ENCODE measurements at regions not wholly inside any gene's neighbourhood (a gene's known extent, or its start where the extent isn't known, plus 50 kb on each side); places are given as distances from the start of the nearest gene placed in this dataset.

DNA sequence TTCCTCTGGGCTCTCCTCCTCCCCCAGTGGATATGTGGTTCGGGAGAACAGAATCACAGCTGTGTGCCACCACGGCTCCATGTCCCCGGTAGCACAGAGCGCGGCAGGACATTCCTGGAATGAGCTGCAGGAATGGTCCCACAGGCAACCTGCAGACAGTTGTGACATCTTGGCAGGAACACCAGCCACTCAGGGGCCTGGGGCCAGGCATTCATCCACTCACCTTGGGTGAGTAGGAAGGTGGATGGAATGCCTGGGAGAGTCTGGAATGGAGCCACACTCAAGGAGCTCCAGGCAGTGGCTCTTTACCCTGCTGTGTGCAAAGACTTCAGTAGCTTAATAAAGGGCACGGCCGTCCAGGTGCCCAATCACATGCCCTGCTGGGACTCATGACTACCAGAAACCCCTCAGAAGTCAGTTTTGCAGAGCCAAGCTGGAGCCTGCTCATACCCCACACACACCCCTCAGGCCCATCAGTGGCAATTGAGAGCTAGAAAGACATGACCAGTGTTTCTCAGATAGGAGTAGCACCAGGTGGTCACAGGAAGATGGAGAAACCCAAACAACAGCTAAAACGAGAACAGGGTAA is 117.3 kb upstream of the PRR20G start:
- no peak overlapping the region for H3K27ac ChIP-seq (ENCODE audit: low read depth, low read length)
- H3K4me1 ChIP-seq (ENCODE audit: control insufficient read depth, insufficient read depth, low read length), result peaks cover 31% of the 10 kb centered on the region
- H3K9ac ChIP-seq (ENCODE audit: low read length), result no peak overlapping the region

GRCh38 chr3:127404221-127405009 is 116.6 kb upstream of the PRR20G start:
- Histone ChIP-seq H3K27ac (ENCODE audit: low read depth, low read length) (no peak overlapping the region), H3K9me3 (ENCODE audit: control insufficient read depth, insufficient read depth, low read depth, low read length) (peaks cover 4% of the 10 kb centered on the region; the same call in 1 of the 2 replicates), H3K36me3 (ENCODE audit: control insufficient read depth, insufficient read depth, low read length) (no peaks in the 10 kb centered on the region), H3K9ac (ENCODE audit: low read length) (no peak overlapping the region), H3K4me1 (ENCODE audit: control insufficient read depth, insufficient read depth, low read length) (peaks cover 27% of the 10 kb centered on the region; the same call in 1 of the 2 replicates), H3K27me3 (ENCODE audit: control insufficient read depth, insufficient read depth, low read length) (peaks cover 6% of the 10 kb centered on the region), H3K4me3 (ENCODE audit: low read depth, low read length) (no peak overlapping the region)

More for the DNA sequence above, 117.3 kb upstream of the PRR20G start:
- Histone ChIP-seq H3K9me3 (ENCODE audit: control insufficient read depth, insufficient read depth, low read depth, low read length) (no peaks in the 10 kb centered on the region; the same call in 1 of the 2 replicates), H3K4me3 (ENCODE audit: low read depth, low read length) (no peak overlapping the region), H3K36me3 (ENCODE audit: control insufficient read depth, insufficient read depth, low read length) (no peaks in the 10 kb centered on the region), H3K27me3 (ENCODE audit: control insufficient read depth, insufficient read depth, low read length) (peaks cover 12% of the 10 kb centered on the region)

- H3K4me3 ChIP-seq (ENCODE audit: low read depth, low read length), result no peak overlapping the region
- no peak overlapping the region for H3K9ac ChIP-seq (ENCODE audit: low read length)
- H3K9me3 ChIP-seq (ENCODE audit: control insufficient read depth, insufficient read depth, low read depth, low read length), result peaks cover 4% of the 10 kb centered on the region; the same call in 1 of the 2 replicates
- H3K36me3 ChIP-seq (ENCODE audit: control insufficient read depth, insufficient read depth, low read length), result no peaks in the 10 kb centered on the region
- H3K27ac ChIP-seq (ENCODE audit: low read depth, low read length), result no peak overlapping the region
- H3K4me1 ChIP-seq (ENCODE audit: control insufficient read depth, insufficient read depth, low read length), result peaks cover 27% of the 10 kb centered on the region; the same call in 1 of the 2 replicates
- peaks cover 1% of the 10 kb centered on the region for H3K27me3 ChIP-seq (ENCODE audit: control insufficient read depth, insufficient read depth, low read length)
These were observed 115.9 kb upstream of the PRR20G start for GRCh38 chr3:127403795-127404194.

DNA sequence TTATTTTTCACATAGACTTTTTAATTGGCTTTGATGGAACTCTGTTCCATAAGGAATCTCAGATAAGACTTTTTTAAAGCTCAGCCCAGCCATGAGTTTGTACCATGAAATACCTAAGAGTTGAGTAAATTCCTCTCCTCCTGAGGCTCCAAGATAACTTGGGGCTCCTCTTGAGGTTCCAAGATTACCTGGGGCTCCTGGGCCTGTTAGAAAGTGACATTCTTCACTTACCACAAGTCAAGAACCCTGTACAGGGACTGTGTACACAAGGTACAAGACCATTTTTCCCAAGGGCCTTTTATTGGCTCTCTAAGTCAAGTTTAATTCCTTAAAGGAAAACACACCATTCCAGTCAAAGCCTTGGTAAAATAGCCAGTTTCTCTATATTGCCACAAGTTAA is 111.3 kb upstream of the PRR20G start:
- Histone ChIP-seq H3K9me3 (ENCODE audit: control insufficient read depth, insufficient read depth, low read depth, low read length) (peaks cover 4% of the 10 kb centered on the region; the same call in 1 of the 2 replicates), H3K36me3 (ENCODE audit: control insufficient read depth, insufficient read depth, low read length) (no peaks in the 10 kb centered on the region), H3K27me3 (ENCODE audit: control insufficient read depth, insufficient read depth, low read length) (no peaks in the 10 kb centered on the region), H3K4me1 (ENCODE audit: control insufficient read depth, insufficient read depth, low read length) (peaks cover 25% of the 10 kb centered on the region), H3K4me3 (ENCODE audit: low read depth, low read length) (no peak overlapping the region), H3K27ac (ENCODE audit: low read depth, low read length) (no peak overlapping the region), H3K9ac (ENCODE audit: low read length) (no peak overlapping the region)

- H3K9me3 ChIP-seq (ENCODE audit: control insufficient read depth, insufficient read depth, low read depth, low read length), result peaks cover 4% of the 10 kb centered on the region; the same call in 1 of the 2 replicates
- no peak overlapping the region for H3K9ac ChIP-seq (ENCODE audit: low read length)
- H3K4me3 ChIP-seq (ENCODE audit: low read depth, low read length), result peak overlapping the region; percentile 22; the same call in 1 of the 2 replicates
- no peaks in the 10 kb centered on the region for H3K27me3 ChIP-seq (ENCODE audit: control insufficient read depth, insufficient read depth, low read length)
- peaks cover 25% of the 10 kb centered on the region for H3K4me1 ChIP-seq (ENCODE audit: control insufficient read depth, insufficient read depth, low read length)
- no peak overlapping the region for H3K27ac ChIP-seq (ENCODE audit: low read depth, low read length)
- no peaks in the 10 kb centered on the region for H3K36me3 ChIP-seq (ENCODE audit: control insufficient read depth, insufficient read depth, low read length)
These were observed 108.6 kb upstream of the PRR20G start for GRCh38 chr3:127396473-127396872.

- H3K4me3 ChIP-seq (ENCODE audit: low read depth, low read length), result peak overlapping the region; percentile 22; the same call in 1 of the 2 replicates
These were observed 108.0 kb upstream of the PRR20G start for GRCh38 chr3:127395663-127396355.

GRCh38 chr3:127394984-127395662 is 107.3 kb upstream of the PRR20G start:
- Histone ChIP-seq H3K4me1 (ENCODE audit: control insufficient read depth, insufficient read depth, low read length) (peaks cover 25% of the 10 kb centered on the region), H3K9ac (ENCODE audit: low read length) (no peak overlapping the region), H3K27me3 (ENCODE audit: control insufficient read depth, insufficient read depth, low read length) (no peaks in the 10 kb centered on the region), H3K36me3 (ENCODE audit: control insufficient read depth, insufficient read depth, low read length) (no peaks in the 10 kb centered on the region), H3K9me3 (ENCODE audit: control insufficient read depth, insufficient read depth, low read depth, low read length) (peaks cover 4% of the 10 kb centered on the region; the same call in 1 of the 2 replicates), H3K27ac (ENCODE audit: low read depth, low read length) (no peak overlapping the region), H3K4me3 (ENCODE audit: low read depth, low read length) (no peak overlapping the region)

More at GRCh38 chr3:127395663-127396355, 108.0 kb upstream of the PRR20G start:
- Histone ChIP-seq H3K9me3 (ENCODE audit: control insufficient read depth, insufficient read depth, low read depth, low read length) (peaks cover 4% of the 10 kb centered on the region; the same call in 1 of the 2 replicates), H3K36me3 (ENCODE audit: control insufficient read depth, insufficient read depth, low read length) (no peaks in the 10 kb centered on the region), H3K27me3 (ENCODE audit: control insufficient read depth, insufficient read depth, low read length) (no peaks in the 10 kb centered on the region), H3K27ac (ENCODE audit: low read depth, low read length) (no peak overlapping the region), H3K4me1 (ENCODE audit: control insufficient read depth, insufficient read depth, low read length) (peaks cover 25% of the 10 kb centered on the region), H3K9ac (ENCODE audit: low read length) (no peak overlapping the region)

DNA sequence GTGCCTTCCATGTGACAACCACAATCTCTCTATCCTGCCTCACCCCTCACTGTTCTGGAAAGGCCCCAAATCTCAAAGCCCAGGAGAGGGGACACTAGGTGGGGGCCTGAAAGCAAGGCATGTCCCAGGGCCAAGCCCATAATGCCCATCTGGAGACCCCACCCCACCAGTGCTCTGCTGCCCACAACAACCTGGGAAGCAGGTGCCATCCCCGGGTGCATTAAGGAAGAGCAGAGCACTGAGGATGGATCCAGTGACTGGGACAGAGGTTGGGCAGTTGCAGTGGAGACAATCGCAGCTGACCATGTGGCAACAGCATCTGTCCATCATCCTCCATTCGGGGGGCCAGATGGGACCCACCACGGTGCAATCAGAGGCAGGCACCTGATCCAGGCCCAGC is 106.2 kb upstream of the PRR20G start:
- no peak overlapping the region for H3K9ac ChIP-seq (ENCODE audit: low read length)
- H3K27ac ChIP-seq (ENCODE audit: low read depth, low read length), result no peak overlapping the region
- no peaks in the 10 kb centered on the region for H3K9me3 ChIP-seq (ENCODE audit: control insufficient read depth, insufficient read depth, low read depth, low read length)
- H3K27me3 ChIP-seq (ENCODE audit: control insufficient read depth, insufficient read depth, low read length), result no peaks in the 10 kb centered on the region
- H3K4me3 ChIP-seq (ENCODE audit: low read depth, low read length), result no peak overlapping the region
- H3K4me1 ChIP-seq (ENCODE audit: control insufficient read depth, insufficient read depth, low read length), result peaks cover 28% of the 10 kb centered on the region
- H3K36me3 ChIP-seq (ENCODE audit: control insufficient read depth, insufficient read depth, low read length), result no peaks in the 10 kb centered on the region

- Histone ChIP-seq H3K27ac (ENCODE audit: low read depth, low read length) (no peak overlapping the region), H3K4me1 (ENCODE audit: control insufficient read depth, insufficient read depth, low read length) (peaks cover 28% of the 10 kb centered on the region), H3K4me3 (ENCODE audit: low read depth, low read length) (no peak overlapping the region), H3K27me3 (ENCODE audit: control insufficient read depth, insufficient read depth, low read length) (no peaks in the 10 kb centered on the region), H3K9me3 (ENCODE audit: control insufficient read depth, insufficient read depth, low read depth, low read length) (no peaks in the 10 kb centered on the region), H3K36me3 (ENCODE audit: control insufficient read depth, insufficient read depth, low read length) (no peaks in the 10 kb centered on the region), H3K9ac (ENCODE audit: low read length) (no peak overlapping the region)
These were observed 105.4 kb upstream of the PRR20G start for GRCh38 chr3:127393131-127393820.

- Histone ChIP-seq H3K36me3 (ENCODE audit: control insufficient read depth, insufficient read depth, low read length) (no peaks in the 10 kb centered on the region), H3K4me1 (ENCODE audit: control insufficient read depth, insufficient read depth, low read length) (peaks cover 26% of the 10 kb centered on the region), H3K27me3 (ENCODE audit: control insufficient read depth, insufficient read depth, low read length) (no peaks in the 10 kb centered on the region), H3K9ac (ENCODE audit: low read length) (no peak overlapping the region), H3K9me3 (ENCODE audit: control insufficient read depth, insufficient read depth, low read depth, low read length) (no peaks in the 10 kb centered on the region), H3K27ac (ENCODE audit: low read depth, low read length) (no peak overlapping the region), H3K4me3 (ENCODE audit: low read depth, low read length) (no peak overlapping the region)
These were observed 104.3 kb upstream of the PRR20G start for GRCh38 chr3:127392156-127392490.

All from HUES6 (cell line).